ENCODE measurements at regions not wholly inside any gene's neighbourhood (a gene's known extent, or its start where the extent isn't known, plus 50 kb on each side); places are given as distances from the start of the nearest gene placed in this dataset.
"Not testable (repeated sequence)": the region's sequence is repeated elsewhere in the genome, so short reads cannot be mapped to it uniquely, and the experiment has no call there.

- Histone ChIP-seq H3K4me3 (ENCODE audit: low read length) (no peak overlapping the region), H3K4me2 (ENCODE audit: low read depth, low read length) (no peak overlapping the region), H2AFZ (ENCODE audit: low read length) (no peak overlapping the region), H3K27me3 (replicated peaks; ENCODE audit: insufficient read depth, low read length) (no peaks in the 10 kb centered on the region), H3K9ac (ENCODE audit: low read length) (no peak overlapping the region), H4K20me1 (ENCODE audit: insufficient read depth, low read length) (no peaks in the 10 kb centered on the region), H3F3A (ENCODE audit: insufficient read depth, low read length) (no peaks in the 10 kb centered on the region), H3K9me2 (replicated peaks; ENCODE audit: insufficient read depth, low read length) (no peaks in the 10 kb centered on the region), H3K36me3 (replicated peaks; ENCODE audit: insufficient read depth, low read length) (no peaks in the 10 kb centered on the region), H3K9me3 (replicated peaks; ENCODE audit: insufficient read depth, low read length) (no peaks in the 10 kb centered on the region), H3K4me1 (ENCODE audit: low read length) (no peaks in the 10 kb centered on the region), H3K27ac (ENCODE audit: low read length) (no peak overlapping the region), H3K79me2 (ENCODE audit: low read length) (no peaks in the 10 kb centered on the region)
- no peak for TF ChIP-seq EZH2 (optimal IDR thresholded peaks at IDR 0.05; ENCODE audit: low read depth, low read length)
- TF ChIP-seq EZH2phosphoT487 (IDR thresholded peaks at IDR 0.05; ENCODE audit: low read length), result no peak
- DNase-seq, result no peak
Measured at GRCh38 chr12:73125148-73125547, 853.0 kb downstream of the TRHDE start.

- DNase-seq, result no peak
- H3K27me3 ChIP-seq (replicated peaks; ENCODE audit: insufficient read depth, low read length), result no peaks in the 10 kb centered on the region
- no peak overlapping the region for H2AFZ ChIP-seq (ENCODE audit: low read length)
- H3K4me1 ChIP-seq (ENCODE audit: low read length), result no peaks in the 10 kb centered on the region
- H3K36me3 ChIP-seq (replicated peaks; ENCODE audit: insufficient read depth, low read length), result no peaks in the 10 kb centered on the region
- no peaks in the 10 kb centered on the region for H3K9me2 ChIP-seq (replicated peaks; ENCODE audit: insufficient read depth, low read length)
- no peaks in the 10 kb centered on the region for H3K79me2 ChIP-seq (ENCODE audit: low read length)
- H3K4me2 ChIP-seq (ENCODE audit: low read depth, low read length), result no peak overlapping the region
- no peaks in the 10 kb centered on the region for H3K9me3 ChIP-seq (replicated peaks; ENCODE audit: insufficient read depth, low read length)
- TF ChIP-seq CTCF (IDR thresholded peaks at IDR 0.05; ENCODE audit: low read length), result no peak
- TF ChIP-seq EZH2phosphoT487 (IDR thresholded peaks at IDR 0.05; ENCODE audit: low read length), result no peak
- TF ChIP-seq EZH2 (optimal IDR thresholded peaks at IDR 0.05; ENCODE audit: low read depth, low read length), result no peak
- H3K9ac ChIP-seq (ENCODE audit: low read length), result no peak overlapping the region
- no peak overlapping the region for H3K4me3 ChIP-seq (ENCODE audit: low read length)
- H3K27ac ChIP-seq (ENCODE audit: low read length), result no peak overlapping the region
- H4K20me1 ChIP-seq (ENCODE audit: insufficient read depth, low read length), result no peaks in the 10 kb centered on the region
- H3F3A ChIP-seq (ENCODE audit: insufficient read depth, low read length), result no peaks in the 10 kb centered on the region
Measured at GRCh38 chr12:73136386-73136785, 864.2 kb downstream of the TRHDE start.

- H3K27ac ChIP-seq (ENCODE audit: low read length); DNase-seq; H3K9me3 ChIP-seq (replicated peaks; ENCODE audit: insufficient read depth, low read length); H4K20me1 ChIP-seq (ENCODE audit: insufficient read depth, low read length); H3K36me3 ChIP-seq (replicated peaks; ENCODE audit: insufficient read depth, low read length); H3K27me3 ChIP-seq (replicated peaks; ENCODE audit: insufficient read depth, low read length); H3F3A ChIP-seq (ENCODE audit: insufficient read depth, low read length); H3K79me2 ChIP-seq (ENCODE audit: low read length); H3K4me1 ChIP-seq (ENCODE audit: low read length); H3K4me3 ChIP-seq (ENCODE audit: low read length); H3K9ac ChIP-seq (ENCODE audit: low read length); H2AFZ ChIP-seq (ENCODE audit: low read length); H3K4me2 ChIP-seq (ENCODE audit: low read depth, low read length); H3K9me2 ChIP-seq (replicated peaks; ENCODE audit: insufficient read depth, low read length): not testable (repeated sequence)
Measured at GRCh38 chr12:73139642-73140041, 867.5 kb downstream of the TRHDE start.

GRCh38 chr12:73158341-73158740 lies 886.2 kb downstream of the TRHDE start:
- no peaks in the 10 kb centered on the region for H3K79me2 ChIP-seq (ENCODE audit: low read length)
- H3K4me1 ChIP-seq (ENCODE audit: low read length), result no peaks in the 10 kb centered on the region
- no peaks in the 10 kb centered on the region for H3F3A ChIP-seq (ENCODE audit: insufficient read depth, low read length)
- no peaks in the 10 kb centered on the region for H3K27me3 ChIP-seq (replicated peaks; ENCODE audit: insufficient read depth, low read length)
- no peaks in the 10 kb centered on the region for H4K20me1 ChIP-seq (ENCODE audit: insufficient read depth, low read length)
- no peak overlapping the region for H3K4me3 ChIP-seq (ENCODE audit: low read length)
- no peaks in the 10 kb centered on the region for H3K9me2 ChIP-seq (replicated peaks; ENCODE audit: insufficient read depth, low read length)
- no peak overlapping the region for H3K4me2 ChIP-seq (ENCODE audit: low read depth, low read length)
- H2AFZ ChIP-seq (ENCODE audit: low read length), result no peak overlapping the region
- no peak overlapping the region for H3K9ac ChIP-seq (ENCODE audit: low read length)
- no peaks in the 10 kb centered on the region for H3K36me3 ChIP-seq (replicated peaks; ENCODE audit: insufficient read depth, low read length)
- TF ChIP-seq EZH2phosphoT487 (IDR thresholded peaks at IDR 0.05; ENCODE audit: low read length) (no peak), CTCF (IDR thresholded peaks at IDR 0.05; ENCODE audit: low read length) (no peak), EZH2 (optimal IDR thresholded peaks at IDR 0.05; ENCODE audit: low read depth, low read length) (no peak)
- H3K27ac ChIP-seq (ENCODE audit: low read length), result no peak overlapping the region
- no peak for DNase-seq
- no peaks in the 10 kb centered on the region for H3K9me3 ChIP-seq (replicated peaks; ENCODE audit: insufficient read depth, low read length)

All from MM.1S (cell line).